ENCODE measurements at regions not wholly inside any gene's neighbourhood (a gene's known extent, or its start where the extent isn't known, plus 50 kb on each side); places are given as distances from the start of the nearest gene placed in this dataset.

DNA sequence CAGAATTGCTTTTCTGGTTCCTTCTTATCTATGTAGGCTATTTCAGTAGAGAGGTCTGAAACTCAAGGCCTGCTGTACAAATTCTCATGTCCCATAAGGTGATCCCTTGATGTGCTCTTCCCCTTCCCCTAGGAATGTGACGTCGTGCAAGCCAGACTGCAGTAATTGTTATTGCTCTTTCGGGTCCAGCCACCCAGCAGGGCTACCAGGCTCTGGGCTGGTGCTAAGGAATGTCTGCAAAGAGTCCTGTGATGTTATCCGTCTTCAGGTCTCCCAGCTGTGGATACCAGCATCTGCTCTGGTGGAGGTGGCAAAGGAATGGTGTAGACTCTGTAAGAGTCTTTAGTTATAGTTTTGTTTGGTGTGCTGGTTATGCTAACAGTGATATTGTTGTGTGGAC is 378.7 kb downstream of the C4orf33 start:
- H2AFZ ChIP-seq (ENCODE audit: insufficient read depth, low read depth, low read length, poor library complexity, severe bottlenecking) = no peak overlapping the region
- H3K27me3 ChIP-seq (replicated peaks in 1 of 4; ENCODE audit: control extremely low read depth in 1 of 4, control insufficient read depth in 3 of 4, insufficient read depth in 4 of 4, low read length in 3 of 4) = no peaks in the 10 kb centered on the region
- H3K9me3 Mint-ChIP-seq (ENCODE audit: insufficient read depth) = peaks cover 7% of the 10 kb centered on the region
- TF ChIP-seq EZH2 (IDR thresholded peaks at IDR 0.05; ENCODE audit: borderline replicate concordance, insufficient read depth, low read depth, low read length, poor library complexity, severe bottlenecking) (no peak), CTCF (IDR thresholded peaks at IDR 0.05) (no peak)
- no peaks in the 10 kb centered on the region for H3K36me3 ChIP-seq (replicated peaks in 1 of 2; ENCODE audit: control extremely low read depth in 1 of 2, control insufficient read depth in 1 of 2, extremely low read depth in 1 of 2, insufficient read depth in 2 of 2, low read length in 1 of 2)
- ATAC-seq (ENCODE audit: low read depth) = no peak
- H3K4me2 ChIP-seq (replicated peaks; ENCODE audit: low read depth, low read length, poor library complexity, severe bottlenecking) = no peak overlapping the region
- no peaks in the 10 kb centered on the region for H3K27me3 Mint-ChIP-seq
- no peak for DNase-seq
- no peak overlapping the region for H3K4me3 ChIP-seq (ENCODE audit: control extremely low read depth in 1 of 5, extremely low read depth in 1 of 5, insufficient read depth in 1 of 5, low read depth in 2 of 5, low read length in 4 of 5)
- H3K27ac ChIP-seq (ENCODE audit: low read length in 2 of 2) = no peak overlapping the region
- no peak overlapping the region for H3K27ac Mint-ChIP-seq
- H3K9ac ChIP-seq (ENCODE audit: low read length) = no peak overlapping the region
- H3K4me1 Mint-ChIP-seq = no peaks in the 10 kb centered on the region
- no peaks in the 10 kb centered on the region for H4K20me1 ChIP-seq (ENCODE audit: control insufficient read depth, insufficient read depth, low read length, poor library complexity, severe bottlenecking)
- H3K79me2 ChIP-seq (ENCODE audit: control insufficient read depth, insufficient read depth, low read length) = no peaks in the 10 kb centered on the region
- H3K9me3 ChIP-seq (ENCODE audit: control extremely low read depth in 1 of 3, control insufficient read depth in 2 of 3, insufficient read depth in 1 of 3, low read length in 2 of 3) = peaks cover 0 to 10% (median 2%) of the 10 kb centered on the region in 3 donors
- H3K4me1 ChIP-seq (ENCODE audit: control insufficient read depth in 2 of 2, insufficient read depth in 2 of 2, low read length in 2 of 2) = no peaks in the 10 kb centered on the region
- intact Hi-C loops (cut with micrococcal nuclease) = no loop called here
- no peak overlapping the region for H3K4me3 Mint-ChIP-seq
- WGBS (ENCODE audit: insufficient coverage) = 74% methylated on average over 4 of the region's 4 CpGs
- POLR2A ChIA-PET = no interaction called here
- CTCF ChIA-PET = no interaction called here

GRCh38 chr4:129481107-129481506 is 385.2 kb downstream of the C4orf33 start:
- CTCF ChIA-PET = no interaction called here
- Mint-ChIP-seq H3K9me3 (ENCODE audit: insufficient read depth) (no peaks in the 10 kb centered on the region), H3K27me3 (no peaks in the 10 kb centered on the region), H3K27ac (no peak overlapping the region), H3K4me3 (no peak overlapping the region), H3K4me1 (no peaks in the 10 kb centered on the region)
- H3K4me3 ChIP-seq (ENCODE audit: control extremely low read depth in 1 of 5, extremely low read depth in 1 of 5, insufficient read depth in 1 of 5, low read depth in 2 of 5, low read length in 4 of 5) = no peak overlapping the region
- ATAC-seq (ENCODE audit: low read depth) = no peak
- H3K27me3 ChIP-seq (replicated peaks in 1 of 4; ENCODE audit: control extremely low read depth in 1 of 4, control insufficient read depth in 3 of 4, insufficient read depth in 4 of 4, low read length in 3 of 4) = no peaks in the 10 kb centered on the region
- no peak overlapping the region for H2AFZ ChIP-seq (ENCODE audit: insufficient read depth, low read depth, low read length, poor library complexity, severe bottlenecking)
- no peaks in the 10 kb centered on the region for H3K79me2 ChIP-seq (ENCODE audit: control insufficient read depth, insufficient read depth, low read length)
- TF ChIP-seq EZH2 (IDR thresholded peaks at IDR 0.05; ENCODE audit: borderline replicate concordance, insufficient read depth, low read depth, low read length, poor library complexity, severe bottlenecking) = no peak
- TF ChIP-seq CTCF (IDR thresholded peaks at IDR 0.05) = no peak
- H4K20me1 ChIP-seq (ENCODE audit: control insufficient read depth, insufficient read depth, low read length, poor library complexity, severe bottlenecking) = no peaks in the 10 kb centered on the region
- intact Hi-C loops (cut with micrococcal nuclease) = no loop called here
- H3K36me3 ChIP-seq (replicated peaks in 1 of 2; ENCODE audit: control extremely low read depth in 1 of 2, control insufficient read depth in 1 of 2, extremely low read depth in 1 of 2, insufficient read depth in 2 of 2, low read length in 1 of 2) = no peaks in the 10 kb centered on the region
- H3K27ac ChIP-seq (ENCODE audit: low read length in 2 of 2) = no peak overlapping the region
- H3K9me3 ChIP-seq (ENCODE audit: control extremely low read depth in 1 of 3, control insufficient read depth in 2 of 3, insufficient read depth in 1 of 3, low read length in 2 of 3) = no peaks in the 10 kb centered on the region
- no peaks in the 10 kb centered on the region for H3K4me1 ChIP-seq (ENCODE audit: control insufficient read depth in 2 of 2, insufficient read depth in 2 of 2, low read length in 2 of 2)
- H3K4me2 ChIP-seq (replicated peaks; ENCODE audit: low read depth, low read length, poor library complexity, severe bottlenecking) = no peak overlapping the region
- no peak overlapping the region for H3K9ac ChIP-seq (ENCODE audit: low read length)
- WGBS (ENCODE audit: insufficient coverage) = no CpG with 5 or more reads among the region's 2 CpGs
- DNase-seq = no peak
- POLR2A ChIA-PET = no interaction called here

Data from B cell (primary cell).